ENCODE measurements at regions not wholly inside any gene's neighbourhood (a gene's known extent, or its start where the extent isn't known, plus 50 kb on each side); places are given as distances from the start of the nearest gene placed in this dataset.

GRCh38 chr14:51554339-51554920 lies 97.3 kb upstream of the FRMD6 start:
- no peak for TF ChIP-seq CTCF (IDR thresholded peaks at IDR 0.05)
- TF ChIP-seq EP300 (IDR thresholded peaks at IDR 0.05), result no peak
- TF ChIP-seq POLR2A (IDR thresholded peaks at IDR 0.05; ENCODE audit: low read depth), result no peak

Data from esophagus muscularis mucosa (tissue), 4 donors.